MCF 10A (cell line): ENCODE measurements at regions not wholly inside any gene's neighbourhood (a gene's known extent, or its start where the extent isn't known, plus 50 kb on each side); places are given as distances from the start of the nearest gene placed in this dataset.

Experiments
- BruUV-seq: library from RNA; stranded (reverse); fragments of 400-500 nt; replicated peaks from 2 replicates; lab custom pipeline; 2021; lab: Mats Ljungman, UMichigan
- CTCF ChIA-PET: fragments of 300-600 bp; sonication (Branson Sonifier 250); formaldehyde crosslinking; extraction: SDS; loops from one replicate; lab custom pipeline; 2021; ENCODE audit warnings: antibody characterized with exemption, inconsistent platforms; lab: Yijun Ruan, JAX
- POLR2A ChIA-PET: fragments of 300-600, 350-650 bp; sonication (Branson Sonifier 250); formaldehyde crosslinking; extraction: SDS; loops from one replicate; lab custom pipeline; 2020; ENCODE audit warnings: antibody characterized with exemption, inconsistent platforms; lab: Yijun Ruan, JAX
- DNase-seq: peaks from one replicate; pipeline ENCODE4 v3.0.0-alpha.2; 2018; ENCODE audit not compliant: unreplicated experiment
- H3K27ac Mint-ChIP-seq: one replicate; pipeline ENCODE4 v1.8.0; 2022; ENCODE audit warnings: mild to moderate bottlenecking, low read depth, mixed read lengths; ENCODE audit not compliant: unreplicated experiment
- H3K27me3 Mint-ChIP-seq: one replicate; pipeline ENCODE4 v1.8.0; 2022; ENCODE audit warnings: mixed read lengths; ENCODE audit not compliant: insufficient read depth, unreplicated experiment
- H3K36me3 Mint-ChIP-seq: one replicate; pipeline ENCODE4 v1.8.0; 2022; ENCODE audit warnings: mild to moderate bottlenecking, moderate library complexity, mixed read lengths; ENCODE audit not compliant: insufficient read depth, unreplicated experiment
- H3K4me1 Mint-ChIP-seq: one replicate; pipeline ENCODE4 v1.8.0; 2022; ENCODE audit warnings: mixed read lengths; ENCODE audit not compliant: insufficient read depth, unreplicated experiment
- H3K4me3 Mint-ChIP-seq: one replicate; pipeline ENCODE4 v1.8.0; 2022; ENCODE audit warnings: mild to moderate bottlenecking, moderate library complexity, mixed read lengths; ENCODE audit not compliant: unreplicated experiment
- H3K9me3 Mint-ChIP-seq: one replicate; pipeline ENCODE4 v1.8.0; 2022; ENCODE audit warnings: mixed read lengths; ENCODE audit not compliant: unreplicated experiment
- CTCF ChIP-seq: fragments of 200-600 bp; IDR thresholded peaks from one replicate; pipeline ENCODE4 v1.8.0; 2022; ENCODE audit warnings: antibody characterized with exemption, mild to moderate bottlenecking; ENCODE audit not compliant: unreplicated experiment
- intact Hi-C: fragments of 100-400 bp; cut with micrococcal nuclease; formaldehyde crosslinking; loops from 2 replicates; pipeline ENCODE4 v1.14.1; 2022

GRCh38 chr6:14754751-14755513 is 490.9 kb upstream of the JARID2 start:
- no peak for DNase-seq
- H3K4me1 Mint-ChIP-seq, result peaks cover 12% of the 10 kb centered on the region
- no TSS peak for BruUV-seq
- intact Hi-C loops, result no loop called here
- H3K9me3 Mint-ChIP-seq, result peaks cover 7% of the 10 kb centered on the region
- H3K4me3 Mint-ChIP-seq, result no peak overlapping the region
- H3K27me3 Mint-ChIP-seq, result no peaks in the 10 kb centered on the region
- H3K27ac Mint-ChIP-seq, result no peak overlapping the region
- CTCF ChIA-PET, result no interaction called here
- no peaks in the 10 kb centered on the region for H3K36me3 Mint-ChIP-seq
- TF ChIP-seq CTCF, result no peak
- POLR2A ChIA-PET, result no interaction called here

GRCh38 chr6:14756340-14756739 is 489.5 kb upstream of the JARID2 start:
- CTCF ChIA-PET, result no interaction called here
- no peak for TF ChIP-seq CTCF

DNA sequence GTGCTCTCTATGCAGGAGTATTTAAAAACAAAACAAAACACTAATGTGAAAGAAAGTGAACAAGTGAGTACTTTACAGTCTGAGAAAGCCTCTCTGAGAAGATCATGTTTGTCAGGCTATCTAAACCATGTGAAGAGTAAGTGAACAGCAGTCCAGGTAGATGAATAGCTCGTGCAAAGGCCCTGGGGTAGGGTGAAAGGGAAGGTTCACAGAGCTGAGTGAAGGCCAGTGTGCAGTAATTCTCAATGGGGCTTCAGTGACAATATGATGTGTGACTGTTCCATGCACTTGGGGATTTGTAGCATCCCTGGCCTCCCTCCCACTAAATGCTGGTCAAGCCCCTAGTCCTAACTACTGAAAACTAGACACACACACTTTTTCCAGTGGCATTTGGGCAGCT is 488.9 kb upstream of the JARID2 start:
- peaks cover 7% of the 10 kb centered on the region for H3K9me3 Mint-ChIP-seq
- POLR2A ChIA-PET, result no interaction called here
- no peak overlapping the region for H3K4me3 Mint-ChIP-seq
- no peak for TF ChIP-seq CTCF
- intact Hi-C loops, result no loop called here
- H3K27me3 Mint-ChIP-seq, result no peaks in the 10 kb centered on the region
- CTCF ChIA-PET, result interaction anchor here (0.7 kb wide), 1 partner anchor 162 kb away, joined by 3 read pairs; no protein-coding TSS in a partner anchor
- no peaks in the 10 kb centered on the region for H3K36me3 Mint-ChIP-seq
- BruUV-seq, result no TSS peak
- H3K4me1 Mint-ChIP-seq, result peaks cover 12% of the 10 kb centered on the region
- H3K27ac Mint-ChIP-seq, result no peak overlapping the region
- DNase-seq, result no peak

More at GRCh38 chr6:14756340-14756739, 489.5 kb upstream of the JARID2 start:
- H3K9me3 Mint-ChIP-seq, result peaks cover 7% of the 10 kb centered on the region
- H3K27me3 Mint-ChIP-seq, result no peaks in the 10 kb centered on the region
- POLR2A ChIA-PET, result interaction anchor here (0.7 kb wide), 1 partner anchor 11 kb away, joined by 4 read pairs; no protein-coding TSS in a partner anchor
- intact Hi-C loops, result no loop called here
- no peak overlapping the region for H3K4me3 Mint-ChIP-seq
- H3K27ac Mint-ChIP-seq, result no peak overlapping the region
- no TSS peak for BruUV-seq
- peaks cover 12% of the 10 kb centered on the region for H3K4me1 Mint-ChIP-seq
- no peaks in the 10 kb centered on the region for H3K36me3 Mint-ChIP-seq
- DNase-seq, result no peak

GRCh38 chr6:14757418-14757817 is 488.5 kb upstream of the JARID2 start:
- H3K27me3 Mint-ChIP-seq, result no peaks in the 10 kb centered on the region
- no TSS peak for BruUV-seq
- no peak for DNase-seq
- H3K36me3 Mint-ChIP-seq, result no peaks in the 10 kb centered on the region
- CTCF ChIA-PET, result interaction anchor here (0.7 kb wide), 1 partner anchor 162 kb away, joined by 3 read pairs; no protein-coding TSS in a partner anchor
- H3K27ac Mint-ChIP-seq, result no peak overlapping the region
- TF ChIP-seq CTCF, result no peak
- intact Hi-C loops, result no loop called here
- H3K4me1 Mint-ChIP-seq, result peaks cover 12% of the 10 kb centered on the region
- peaks cover 7% of the 10 kb centered on the region for H3K9me3 Mint-ChIP-seq
- POLR2A ChIA-PET, result no interaction called here
- H3K4me3 Mint-ChIP-seq, result no peak overlapping the region
